B cell (primary cell): ENCODE measurements at regions not wholly inside any gene's neighbourhood (a gene's known extent, or its start where the extent isn't known, plus 50 kb on each side); places are given as distances from the start of the nearest gene placed in this dataset.

Experiments
- ATAC-seq: fragments of 200-7000 bp; cut with Tn5 transposase; one replicate; pipeline ENCODE4 v1.10.0; 2021; ENCODE audit warnings: low read depth, mild to moderate bottlenecking, moderate number of reproducible peaks, moderate library complexity
- CTCF ChIA-PET: fragments of 350-600 bp; sonication (Branson Sonifier 250); formaldehyde crosslinking; loops from one replicate; lab custom pipeline; 2021; ENCODE audit warnings: antibody characterized with exemption, inconsistent platforms; lab: Charles Lee
- POLR2A ChIA-PET: fragments of 350-600 bp; sonication (Branson Sonifier 250); formaldehyde crosslinking; loops from one replicate; lab custom pipeline; 2021; ENCODE audit warnings: antibody characterized with exemption; lab: Charles Lee
- DNase-seq: peaks from one replicate; pipeline ENCODE4 v3.0.0; 2013
- H2AFZ ChIP-seq: 2 replicates; pipeline ENCODE4 v1.6.1; 2012; ENCODE audit warnings: mild to moderate bottlenecking, low read depth, low read length; ENCODE audit not compliant: insufficient read depth, poor library complexity, severe bottlenecking
- H3K27ac ChIP-seq, 2 donors: 1 replicate in 1 of 2; 2 replicates in 1 of 2; pipeline ENCODE4 v1.5.1; 2012 to 2013; ENCODE audit warnings: low read length in 2 of 2, mild to moderate bottlenecking in 2 of 2, moderate library complexity in 1 of 2
- H3K27me3 ChIP-seq, 4 experiments: fragments of 200-600 bp in 1 of 4; sonication (generic) in 1 of 4; replicated peaks in 1 of 4; 1 replicate in 2 of 4; 2 replicates in 2 of 4; pipeline versions ENCODE4 v1.6.1 to v1.7.0; 2013 to 2016; ENCODE audit warnings: low read length in 3 of 4, mild to moderate bottlenecking in 2 of 4, mixed read lengths in 1 of 4, moderate library complexity in 1 of 4; ENCODE audit not compliant: insufficient read depth in 4 of 4, control insufficient read depth in 3 of 4; ENCODE audit errors: control extremely low read depth in 1 of 4
- H3K36me3 ChIP-seq, 2 experiments: replicated peaks in 1 of 2; 1 replicate in 1 of 2; 2 replicates in 1 of 2; pipeline versions ENCODE4 v1.6.1 to v1.7.1; 2013; ENCODE audit warnings: low read length in 1 of 2; ENCODE audit not compliant: insufficient read depth in 2 of 2, control insufficient read depth in 1 of 2; ENCODE audit errors: control extremely low read depth in 1 of 2, extremely low read depth in 1 of 2
- H3K4me1 ChIP-seq, 2 donors: fragments of 200-600 bp in 1 of 2; sonication (generic) in 1 of 2; 1 replicate in 1 of 2; 2 replicates in 1 of 2; pipeline versions ENCODE4 v1.5.1 to v1.6.1; 2013 to 2017; ENCODE audit warnings: low read length in 2 of 2; ENCODE audit not compliant: control insufficient read depth in 2 of 2, insufficient read depth in 2 of 2
- H3K4me2 ChIP-seq: replicated peaks from 2 replicates; pipeline ENCODE3; 2012; ENCODE audit warnings: mild to moderate bottlenecking, low read depth, low read length; ENCODE audit not compliant: poor library complexity, severe bottlenecking
- H3K4me3 ChIP-seq, 5 experiments: fragments of 200-600 bp in 1 of 5; sonication (generic) in 1 of 5; 1 replicate in 3 of 5; 2 replicates in 2 of 5; pipeline versions ENCODE4 v1.5.1 to v1.7.0; 2011 to 2016; ENCODE audit warnings: low read length in 4 of 5, mild to moderate bottlenecking in 4 of 5, low read depth in 2 of 5, control low read depth in 1 of 5, moderate library complexity in 1 of 5; ENCODE audit not compliant: insufficient read depth in 1 of 5; ENCODE audit errors: control extremely low read depth in 1 of 5, extremely low read depth in 1 of 5
- H3K79me2 ChIP-seq: fragments of 200-600 bp; sonication (generic); one replicate; pipeline ENCODE4 v1.6.0; 2016; ENCODE audit warnings: low read length; ENCODE audit not compliant: control insufficient read depth, insufficient read depth
- H3K9ac ChIP-seq: fragments of 200-600 bp; sonication (generic); 2 replicates; pipeline ENCODE4 v1.6.1; 2017; ENCODE audit warnings: mild to moderate bottlenecking, low read length, moderate library complexity
- H3K9me3 ChIP-seq, 3 donors: one replicate each; pipeline versions ENCODE4 v1.6.1 to v1.7.1; 2013; ENCODE audit warnings: low read length in 2 of 3; ENCODE audit not compliant: control insufficient read depth in 2 of 3, insufficient read depth in 1 of 3; ENCODE audit errors: control extremely low read depth in 1 of 3
- H4K20me1 ChIP-seq: 2 replicates; pipeline ENCODE4 v1.6.0; 2012; ENCODE audit warnings: mild to moderate bottlenecking, low read length; ENCODE audit not compliant: insufficient read depth, control insufficient read depth, poor library complexity, severe bottlenecking
- H3K27ac Mint-ChIP-seq: one replicate; pipeline ENCODE4 v1.8.0; 2021; ENCODE audit warnings: mixed read lengths
- H3K27me3 Mint-ChIP-seq: one replicate; pipeline ENCODE4 v1.8.0; 2021; ENCODE audit warnings: mixed read lengths
- H3K4me1 Mint-ChIP-seq: one replicate; pipeline ENCODE4 v1.8.0; 2021; ENCODE audit warnings: mixed read lengths
- H3K4me3 Mint-ChIP-seq: one replicate; pipeline ENCODE4 v1.8.0; 2021; ENCODE audit warnings: mixed read lengths
- H3K9me3 Mint-ChIP-seq: one replicate; pipeline ENCODE4 v1.8.0; 2022; ENCODE audit warnings: mixed read lengths; ENCODE audit not compliant: insufficient read depth
- EZH2 ChIP-seq: IDR thresholded peaks from 2 replicates; pipeline ENCODE4 v1.6.1; 2012; ENCODE audit warnings: borderline replicate concordance, low read depth, mild to moderate bottlenecking, moderate library complexity, low read length; ENCODE audit not compliant: insufficient read depth, poor library complexity, severe bottlenecking
- WGBS: methylation state at CpG from one replicate; pipeline ENCODE4 v1.1.5; 2013; ENCODE audit warnings: missing lambda C conversion rate; ENCODE audit not compliant: insufficient coverage; 5-methylcytosine and 5-hydroxymethylcytosine counted together
- intact Hi-C: fragments of 100-400 bp; cut with micrococcal nuclease; formaldehyde crosslinking; loops from one replicate; pipeline ENCODE4 v1.10.0; 2022
- TF ChIP-seq, protein P1 (sequence below): fragments of 200-600 bp; IDR thresholded peaks from one replicate; pipeline ENCODE4 v1.8.0; 2022; ENCODE audit warnings: antibody characterized with exemption, mild to moderate bottlenecking

DNA sequence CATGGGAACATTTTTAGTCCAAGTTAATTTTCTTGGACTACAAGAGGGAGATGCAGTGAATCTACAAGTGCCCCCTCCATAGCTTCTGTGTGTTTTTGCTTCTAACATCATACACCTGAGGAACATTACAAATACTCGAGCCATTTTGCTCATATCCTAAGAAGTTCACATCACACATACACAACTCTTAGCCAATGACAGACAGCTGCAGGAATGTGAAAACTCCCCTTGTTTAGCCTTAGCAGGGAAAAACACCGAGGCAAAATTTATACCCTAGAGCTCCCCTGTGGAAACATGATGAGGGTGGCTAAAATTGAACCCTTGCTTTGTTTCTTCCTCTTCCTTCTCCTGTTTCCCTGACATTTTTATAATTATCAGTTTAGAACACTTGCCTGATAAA lies 928.3 kb upstream of the NRXN1 start:
- H2AFZ ChIP-seq: no peak overlapping the region
- no peaks in the 10 kb centered on the region for H3K9me3 ChIP-seq
- H4K20me1 ChIP-seq: no peaks in the 10 kb centered on the region
- WGBS: 67% methylated on average over 1 of the region's 2 CpGs
- H3K27me3 ChIP-seq: no peaks in the 10 kb centered on the region
- H3K9ac ChIP-seq: no peak overlapping the region
- no peak overlapping the region for H3K4me2 ChIP-seq
- DNase-seq (no peak), ATAC-seq (no peak)
- H3K9me3 Mint-ChIP-seq: no peaks in the 10 kb centered on the region
- H3K4me3 Mint-ChIP-seq: no peak overlapping the region
- no peak for TF ChIP-seq EZH2
- TF ChIP-seq, protein P1, sequence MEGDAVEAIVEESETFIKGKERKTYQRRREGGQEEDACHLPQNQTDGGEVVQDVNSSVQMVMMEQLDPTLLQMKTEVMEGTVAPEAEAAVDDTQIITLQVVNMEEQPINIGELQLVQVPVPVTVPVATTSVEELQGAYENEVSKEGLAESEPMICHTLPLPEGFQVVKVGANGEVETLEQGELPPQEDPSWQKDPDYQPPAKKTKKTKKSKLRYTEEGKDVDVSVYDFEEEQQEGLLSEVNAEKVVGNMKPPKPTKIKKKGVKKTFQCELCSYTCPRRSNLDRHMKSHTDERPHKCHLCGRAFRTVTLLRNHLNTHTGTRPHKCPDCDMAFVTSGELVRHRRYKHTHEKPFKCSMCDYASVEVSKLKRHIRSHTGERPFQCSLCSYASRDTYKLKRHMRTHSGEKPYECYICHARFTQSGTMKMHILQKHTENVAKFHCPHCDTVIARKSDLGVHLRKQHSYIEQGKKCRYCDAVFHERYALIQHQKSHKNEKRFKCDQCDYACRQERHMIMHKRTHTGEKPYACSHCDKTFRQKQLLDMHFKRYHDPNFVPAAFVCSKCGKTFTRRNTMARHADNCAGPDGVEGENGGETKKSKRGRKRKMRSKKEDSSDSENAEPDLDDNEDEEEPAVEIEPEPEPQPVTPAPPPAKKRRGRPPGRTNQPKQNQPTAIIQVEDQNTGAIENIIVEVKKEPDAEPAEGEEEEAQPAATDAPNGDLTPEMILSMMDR: no peak
- intact Hi-C loops: no loop called here
- no peak overlapping the region for H3K27ac Mint-ChIP-seq
- no peaks in the 10 kb centered on the region for H3K4me1 Mint-ChIP-seq
- H3K27me3 Mint-ChIP-seq: no peaks in the 10 kb centered on the region
- no peaks in the 10 kb centered on the region for H3K79me2 ChIP-seq
- H3K4me1 ChIP-seq: no peaks in the 10 kb centered on the region
- H3K4me3 ChIP-seq: no peak overlapping the region
- POLR2A ChIA-PET: no interaction called here
- no peak overlapping the region for H3K27ac ChIP-seq
- no peaks in the 10 kb centered on the region for H3K36me3 ChIP-seq
- CTCF ChIA-PET: no interaction called here

DNA sequence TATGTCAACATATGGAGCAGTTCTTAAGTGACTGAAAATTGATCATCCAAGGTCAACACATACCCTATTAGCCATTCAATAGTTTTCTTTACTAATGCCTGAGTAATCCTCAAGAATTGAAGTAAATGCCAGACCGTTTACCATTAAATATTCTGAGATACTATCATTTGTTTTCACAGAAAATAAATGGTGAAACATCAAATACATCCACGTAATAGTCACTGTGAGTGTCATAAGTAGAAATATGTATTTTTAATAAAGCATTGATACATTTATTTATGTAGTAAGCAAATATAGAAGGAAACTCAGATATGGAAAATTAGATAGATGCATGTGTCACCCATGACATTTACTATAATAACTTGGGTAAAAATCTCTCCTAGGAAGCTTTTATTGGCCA lies 927.8 kb upstream of the NRXN1 start:
- Histone ChIP-seq H3K27me3 (no peaks in the 10 kb centered on the region), H3K4me2 (no peak overlapping the region), H3K36me3 (no peaks in the 10 kb centered on the region), H2AFZ (no peak overlapping the region), H3K9ac (no peak overlapping the region), H3K4me1 (no peaks in the 10 kb centered on the region), H3K9me3 (no peaks in the 10 kb centered on the region), H3K4me3 (no peak overlapping the region), H4K20me1 (no peaks in the 10 kb centered on the region), H3K27ac (no peak overlapping the region), H3K79me2 (no peaks in the 10 kb centered on the region)
- Mint-ChIP-seq H3K9me3 (no peaks in the 10 kb centered on the region), H3K27ac (no peak overlapping the region), H3K4me3 (no peak overlapping the region), H3K4me1 (no peaks in the 10 kb centered on the region), H3K27me3 (no peaks in the 10 kb centered on the region)
- DNase-seq: no peak
- whole genome bisulfite sequencing: no CpG with 5 or more reads among the region's 2 CpGs
- ChIA-PET POLR2A (no interaction called here), CTCF (no interaction called here)
- intact Hi-C loops: no loop called here
- ATAC-seq: no peak
- TF ChIP-seq, protein P1: no peak
- no peak for TF ChIP-seq EZH2
